Bronchial epithelial cell (primary cell): ENCODE measurements at regions not wholly inside any gene's neighbourhood (a gene's known extent, or its start where the extent isn't known, plus 50 kb on each side); places are given as distances from the start of the nearest gene placed in this dataset.

Experiments used
- DNase-seq: peaks from one replicate; pipeline ENCODE4 v3.0.0-alpha.2; 2010; ENCODE audit warnings: low read depth
- FAIRE-seq: peaks from 2 replicates; lab custom pipeline; 2011; peaks lifted over from hg19 to GRCh38; lab: Jason Lieb, UNC
- H3K27me3 ChIP-seq: 2 replicates; pipeline ENCODE4 v1.5.1; 2011; ENCODE audit warnings: low read length; ENCODE audit not compliant: control insufficient read depth, insufficient read depth
- H3K36me3 ChIP-seq: 2 replicates; pipeline ENCODE4 v1.5.1; 2011; ENCODE audit warnings: low read length; ENCODE audit not compliant: control insufficient read depth, insufficient read depth
- H3K4me3 ChIP-seq: 2 replicates; pipeline ENCODE4 v1.5.1; 2011; ENCODE audit warnings: mild to moderate bottlenecking, low read depth, low read length, control low read depth
- CTCF ChIP-seq: IDR thresholded peaks from 2 replicates; pipeline ENCODE4 v1.5.1; 2011; ENCODE audit warnings: mild to moderate bottlenecking, moderate library complexity, low read length, control low read depth, inconsistent platforms; ENCODE audit not compliant: insufficient read depth, severe bottlenecking

GRCh38 chr20:53795170-53795569, 201.5 kb upstream of the ZNF217 start:
- FAIRE-seq (no peak), DNase-seq (peak; percentile 66)
- no peaks in the 10 kb centered on the region for H3K27me3 ChIP-seq
- H3K4me3 ChIP-seq: no peak overlapping the region
- H3K36me3 ChIP-seq: no peaks in the 10 kb centered on the region
- TF ChIP-seq CTCF: no peak

- DNase-seq (no peak), FAIRE-seq (no peak)
- TF ChIP-seq CTCF: no peak
- H3K4me3 ChIP-seq: no peak overlapping the region
- H3K36me3 ChIP-seq: no peaks in the 10 kb centered on the region
- H3K27me3 ChIP-seq: no peaks in the 10 kb centered on the region
These were observed 201.0 kb upstream of the ZNF217 start for GRCh38 chr20:53794529-53795115.

- no peak overlapping the region for H3K4me3 ChIP-seq
- TF ChIP-seq CTCF: no peak
- FAIRE-seq (no peak), DNase-seq (peak; percentile 90)
- no peaks in the 10 kb centered on the region for H3K36me3 ChIP-seq
- no peaks in the 10 kb centered on the region for H3K27me3 ChIP-seq
These were observed 200.2 kb upstream of the ZNF217 start for GRCh38 chr20:53793783-53794383.

GRCh38 chr20:53792946-53793536, 199.4 kb upstream of the ZNF217 start:
- Histone ChIP-seq H3K27me3 (no peaks in the 10 kb centered on the region), H3K36me3 (no peaks in the 10 kb centered on the region), H3K4me3 (no peak overlapping the region)
- no peak for TF ChIP-seq CTCF
- DNase-seq (no peak), FAIRE-seq (no peak)

GRCh38 chr20:53789989-53790675, 196.5 kb upstream of the ZNF217 start:
- Histone ChIP-seq H3K36me3 (no peaks in the 10 kb centered on the region), H3K27me3 (no peaks in the 10 kb centered on the region), H3K4me3 (no peak overlapping the region)
- no peak for TF ChIP-seq CTCF
- FAIRE-seq: no peak
- peak; percentile 84 for DNase-seq
